Mesenchymal stem cell (in vitro differentiated cells and primary cell): ENCODE measurements at regions not wholly inside any gene's neighbourhood (a gene's known extent, or its start where the extent isn't known, plus 50 kb on each side); places are given as distances from the start of the nearest gene placed in this dataset.

Experiments used
- DNase-seq: peaks from one replicate; pipeline ENCODE4 v3.0.0-alpha.2; 2013
- H2AFZ ChIP-seq: one replicate; pipeline ENCODE4 v1.6.1; 2013; ENCODE audit warnings: low read depth, mild to moderate bottlenecking, control low read depth, inconsistent platforms, low read length, moderate library complexity
- H2AK5ac ChIP-seq: 2 replicates; pipeline ENCODE4 v1.6.1; 2013; ENCODE audit warnings: low read length, moderate library complexity, mild to moderate bottlenecking, inconsistent platforms; ENCODE audit not compliant: severe bottlenecking
- H2BK120ac ChIP-seq: one replicate; pipeline ENCODE4 v1.6.1; 2013; ENCODE audit warnings: low read depth, mild to moderate bottlenecking, inconsistent platforms, low read length, moderate library complexity
- H2BK12ac ChIP-seq, 2 experiments: one replicate each; pipeline ENCODE4 v1.6.1; 2013; ENCODE audit warnings: inconsistent platforms in 2 of 2, low read length in 2 of 2, mild to moderate bottlenecking in 2 of 2, moderate library complexity in 2 of 2, control low read depth in 1 of 2
- H2BK15ac ChIP-seq: one replicate; pipeline ENCODE4 v1.6.1; 2013; ENCODE audit warnings: mild to moderate bottlenecking, low read depth, inconsistent platforms; ENCODE audit not compliant: poor library complexity, severe bottlenecking
- H2BK5ac ChIP-seq: 2 replicates; pipeline ENCODE4 v1.6.1; 2013; ENCODE audit warnings: low read depth, mild to moderate bottlenecking, low read length, control low read depth, inconsistent platforms; ENCODE audit not compliant: poor library complexity, severe bottlenecking
- H3K14ac ChIP-seq, 2 experiments: one replicate each; pipeline ENCODE4 v1.6.1; 2013; ENCODE audit warnings: inconsistent platforms in 2 of 2, low read length in 2 of 2, control low read depth in 1 of 2, mild to moderate bottlenecking in 1 of 2, moderate library complexity in 1 of 2
- H3K18ac ChIP-seq, 2 experiments: one replicate each; pipeline ENCODE4 v1.6.1; 2013; ENCODE audit warnings: inconsistent platforms in 2 of 2, low read length in 2 of 2, control low read depth in 1 of 2, low read depth in 1 of 2, mild to moderate bottlenecking in 1 of 2
- H3K23ac ChIP-seq, 2 experiments: one replicate each; pipeline ENCODE4 v1.6.1; 2013; ENCODE audit warnings: inconsistent platforms in 2 of 2, low read length in 2 of 2, mild to moderate bottlenecking in 2 of 2, moderate library complexity in 2 of 2, control low read depth in 1 of 2
- H3K27ac ChIP-seq: 2 replicates; pipeline ENCODE4 v1.5.1; 2013; ENCODE audit warnings: mild to moderate bottlenecking, moderate library complexity, low read length, control low read depth, inconsistent platforms; ENCODE audit not compliant: poor library complexity, severe bottlenecking
- H3K27me3 ChIP-seq, 2 experiments: 2 replicates each; pipeline versions ENCODE4 v1.6.1 to v1.7.0; 2013; ENCODE audit warnings: low read length in 2 of 2, mild to moderate bottlenecking in 2 of 2, moderate library complexity in 2 of 2, control low read depth in 1 of 2, inconsistent platforms in 1 of 2; ENCODE audit not compliant: control insufficient read depth in 1 of 2, insufficient read depth in 1 of 2
- H3K36me3 ChIP-seq, 2 experiments: 2 replicates each; pipeline versions ENCODE4 v1.6.1 to v1.7.0; 2013; ENCODE audit warnings: low read length in 2 of 2, control low read depth in 1 of 2, inconsistent platforms in 1 of 2, low read depth in 1 of 2, mild to moderate bottlenecking in 1 of 2; ENCODE audit not compliant: insufficient read depth in 2 of 2, control insufficient read depth in 1 of 2
- H3K4ac ChIP-seq, 2 experiments: one replicate each; pipeline ENCODE4 v1.6.1; 2013; ENCODE audit warnings: inconsistent platforms in 2 of 2, low read length in 2 of 2, mild to moderate bottlenecking in 2 of 2, moderate library complexity in 2 of 2, control low read depth in 1 of 2, low read depth in 1 of 2
- H3K4me1 ChIP-seq: 2 replicates; pipeline ENCODE4 v1.6.1; 2013; ENCODE audit warnings: low read depth, low read length, control low read depth; ENCODE audit not compliant: control insufficient read depth, insufficient read depth
- H3K4me2 ChIP-seq: 2 replicates; pipeline ENCODE4 v1.6.1; 2013; ENCODE audit warnings: low read length, mild to moderate bottlenecking, inconsistent platforms; ENCODE audit not compliant: poor library complexity, severe bottlenecking
- H3K4me3 ChIP-seq, 2 experiments: 2 replicates each; pipeline versions ENCODE4 v1.5.1 to v1.7.0; 2013; ENCODE audit warnings: low read length in 2 of 2, mild to moderate bottlenecking in 2 of 2, control low read depth in 1 of 2, low read depth in 1 of 2; ENCODE audit not compliant: insufficient read depth in 1 of 2
- H3K79me1 ChIP-seq: replicated peaks from 2 replicates; pipeline ENCODE4 v1.6.1; 2013; ENCODE audit warnings: mild to moderate bottlenecking, control low read depth, low read length, inconsistent platforms; ENCODE audit not compliant: poor library complexity, severe bottlenecking
- H3K9ac ChIP-seq: 2 replicates; pipeline ENCODE4 v1.7.0; 2013; ENCODE audit warnings: mild to moderate bottlenecking, low read length, moderate library complexity
- H3K9me3 ChIP-seq: 2 replicates; pipeline ENCODE4 v1.7.0; 2013; ENCODE audit warnings: mild to moderate bottlenecking, low read length; ENCODE audit not compliant: control insufficient read depth
- H4K8ac ChIP-seq: one replicate; pipeline ENCODE4 v1.6.1; 2013; ENCODE audit warnings: inconsistent platforms, mild to moderate bottlenecking, low read length, moderate library complexity
- H4K91ac ChIP-seq: one replicate; pipeline ENCODE4 v1.6.1; 2013; ENCODE audit warnings: mild to moderate bottlenecking, low read length, inconsistent platforms
- WGBS: methylation state at CpG from one replicate; pipeline ENCODE4 v1.1.7; 2013; ENCODE audit warnings: mixed read lengths; 5-methylcytosine and 5-hydroxymethylcytosine counted together

DNA sequence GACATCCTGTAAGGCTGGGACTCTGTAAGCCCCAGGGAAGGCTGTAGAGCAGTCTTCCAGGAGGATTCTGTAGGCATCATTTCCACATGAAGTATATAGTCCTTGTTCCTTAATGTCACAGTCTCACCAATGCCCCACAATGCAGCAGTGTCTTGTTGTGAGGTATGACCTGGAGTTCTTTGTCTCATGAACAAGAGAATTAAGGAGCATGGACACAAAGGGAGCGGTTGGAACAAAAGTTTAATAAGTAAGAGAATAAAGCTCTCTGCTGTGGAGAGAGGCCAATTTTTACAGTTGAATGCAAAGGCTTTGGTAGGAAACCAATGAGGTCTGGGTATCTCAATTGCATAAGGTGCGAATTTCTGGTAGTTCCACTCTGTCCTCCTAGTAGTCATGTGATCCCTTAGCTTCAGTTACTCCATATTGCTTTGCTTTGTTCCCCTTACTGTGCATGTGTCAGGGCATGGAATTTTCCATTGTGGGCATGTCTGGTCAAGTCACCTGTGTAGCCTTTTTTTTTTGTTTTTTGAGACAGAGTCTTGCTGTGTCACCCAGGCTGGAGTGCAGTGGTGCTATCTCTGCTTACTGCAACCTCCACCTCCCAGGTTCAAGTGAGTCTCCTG lies 124.3 kb upstream of the TMTC4 start:
- Histone ChIP-seq H4K8ac (no peak overlapping the region), H3K18ac (no peak overlapping the region), H3K4me2 (no peak overlapping the region), H2BK15ac (no peak overlapping the region), H3K9ac (no peak overlapping the region), H2AK5ac (no peak overlapping the region), H3K27me3 (peaks cover 0 to 10% of the 10 kb centered on the region in 2 experiments), H3K9me3 (peaks cover 10% of the 10 kb centered on the region), H3K14ac (no peak overlapping the region), H3K27ac (no peak overlapping the region), H3K79me1 (no peaks in the 10 kb centered on the region), H3K36me3 (no peaks in the 10 kb centered on the region), H4K91ac (no peak overlapping the region), H2BK5ac (no peak overlapping the region), H3K4ac (no peak overlapping the region), H2BK120ac (no peak overlapping the region), H2BK12ac (no peak overlapping the region), H3K4me1 (no peaks in the 10 kb centered on the region), H2AFZ (no peak overlapping the region), H3K4me3 (no peak overlapping the region), H3K23ac (no peak overlapping the region)
- no peak for DNase-seq
- 91% methylated on average over 2 of the region's 2 CpGs for WGBS

DNA sequence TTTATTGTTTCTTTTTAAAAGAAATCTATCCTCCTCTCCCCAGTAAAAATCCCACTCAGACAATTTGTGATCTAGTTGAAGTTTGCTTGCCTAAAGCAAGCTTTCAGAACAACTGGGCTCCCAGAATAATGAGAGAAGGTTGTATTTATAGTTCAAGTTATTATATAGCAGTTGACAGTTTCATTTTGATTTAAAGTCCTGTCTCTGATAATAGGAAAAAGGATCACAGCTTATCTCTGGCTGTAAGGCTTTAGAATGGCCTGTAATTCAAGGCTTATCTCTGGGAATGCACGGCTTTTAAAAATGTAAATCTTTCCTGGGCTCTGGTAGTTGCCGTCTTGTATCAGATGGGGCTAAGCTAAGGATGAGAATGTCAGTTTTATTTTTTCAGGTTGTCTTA lies 123.3 kb upstream of the TMTC4 start:
- H3K18ac ChIP-seq: no peak overlapping the region
- H3K27ac ChIP-seq: no peak overlapping the region
- H2BK120ac ChIP-seq: no peak overlapping the region
- no peak overlapping the region for H3K4me3 ChIP-seq
- H2BK12ac ChIP-seq: no peak overlapping the region
- no peak overlapping the region for H3K4me2 ChIP-seq
- 0% methylated on average over 1 of the region's 2 CpGs for WGBS
- no peak overlapping the region for H3K4ac ChIP-seq
- no peaks in the 10 kb centered on the region for H3K4me1 ChIP-seq
- no peak overlapping the region for H2AFZ ChIP-seq
- no peak overlapping the region for H4K8ac ChIP-seq
- no peak overlapping the region for H3K23ac ChIP-seq
- no peaks in the 10 kb centered on the region for H3K36me3 ChIP-seq
- no peak overlapping the region for H3K9ac ChIP-seq
- H2BK15ac ChIP-seq: no peak overlapping the region
- no peak overlapping the region for H2BK5ac ChIP-seq
- no peak overlapping the region for H2AK5ac ChIP-seq
- H4K91ac ChIP-seq: no peak overlapping the region
- peaks cover 12% of the 10 kb centered on the region for H3K9me3 ChIP-seq
- no peak overlapping the region for H3K14ac ChIP-seq
- H3K27me3 ChIP-seq: peaks cover 0 to 10% of the 10 kb centered on the region in 2 experiments
- H3K79me1 ChIP-seq: no peaks in the 10 kb centered on the region
- DNase-seq: no peak

DNA sequence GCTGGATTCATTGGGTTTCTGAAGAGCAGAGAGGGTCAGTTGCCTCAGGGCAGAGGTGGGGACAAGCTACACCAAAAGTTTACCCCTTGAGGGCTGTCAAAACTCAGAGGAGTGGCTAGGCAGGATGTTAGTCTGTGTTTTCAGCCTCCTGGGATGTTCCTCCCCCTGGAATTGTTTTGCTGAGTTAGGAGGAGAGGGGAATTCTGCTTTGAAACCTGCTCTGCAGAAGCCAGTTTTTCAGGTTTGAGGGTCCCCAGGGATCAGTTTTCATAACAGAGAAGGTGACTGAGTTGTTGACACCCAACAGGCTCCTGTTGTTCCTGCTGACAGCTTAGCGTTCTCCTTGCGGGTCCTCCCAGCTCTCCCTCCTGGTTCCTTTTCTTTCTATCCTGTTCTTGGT lies 121.9 kb upstream of the TMTC4 start:
- no peak overlapping the region for H4K8ac ChIP-seq
- H3K14ac ChIP-seq: no peak overlapping the region
- H3K27ac ChIP-seq: no peak overlapping the region
- no peak overlapping the region for H4K91ac ChIP-seq
- no peaks in the 10 kb centered on the region for H3K36me3 ChIP-seq
- no peak overlapping the region for H3K4me2 ChIP-seq
- no peak overlapping the region for H3K4ac ChIP-seq
- H3K9ac ChIP-seq: no peak overlapping the region
- H3K79me1 ChIP-seq: no peaks in the 10 kb centered on the region
- 100% methylated on average over 2 of the region's 2 CpGs for WGBS
- H3K9me3 ChIP-seq: peaks cover 12% of the 10 kb centered on the region
- H3K18ac ChIP-seq: no peak overlapping the region
- no peak overlapping the region for H2AFZ ChIP-seq
- no peaks in the 10 kb centered on the region for H3K4me1 ChIP-seq
- no peak overlapping the region for H2BK120ac ChIP-seq
- H2BK15ac ChIP-seq: no peak overlapping the region
- H3K23ac ChIP-seq: no peak overlapping the region
- H2BK5ac ChIP-seq: no peak overlapping the region
- no peak for DNase-seq
- no peak overlapping the region for H2AK5ac ChIP-seq
- H3K27me3 ChIP-seq: peaks cover 0 to 7% of the 10 kb centered on the region in 2 experiments
- H3K4me3 ChIP-seq: no peak overlapping the region
- no peak overlapping the region for H2BK12ac ChIP-seq

DNA sequence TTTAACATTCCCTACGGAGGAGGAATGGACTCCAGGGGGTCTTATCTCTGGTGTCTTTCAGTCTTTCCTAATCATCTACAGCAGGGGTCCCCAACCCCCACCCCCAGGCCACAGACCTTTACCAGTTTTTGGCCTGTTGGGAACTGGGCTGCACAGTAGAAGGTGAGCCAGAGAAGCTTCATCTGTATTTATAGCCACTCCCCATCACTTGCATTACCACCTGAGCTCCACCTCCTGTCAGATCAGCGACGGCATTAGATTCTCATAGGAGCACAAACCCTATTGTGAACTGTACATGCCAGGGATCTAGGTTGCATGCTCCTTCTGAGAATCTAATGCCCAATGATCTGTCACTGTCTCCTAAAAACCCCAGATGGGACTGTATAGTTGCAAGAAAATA lies 120.0 kb upstream of the TMTC4 start:
- Histone ChIP-seq H2AK5ac (no peak overlapping the region), H4K8ac (no peak overlapping the region), H2BK120ac (no peak overlapping the region), H2BK5ac (no peak overlapping the region), H3K18ac (no peak overlapping the region), H3K36me3 (no peaks in the 10 kb centered on the region), H3K14ac (no peak overlapping the region), H3K23ac (no peak overlapping the region), H3K4me3 (no peak overlapping the region), H3K4me2 (no peak overlapping the region), H3K4me1 (no peaks in the 10 kb centered on the region), H3K4ac (no peak overlapping the region), H2BK12ac (no peak overlapping the region), H3K9ac (no peak overlapping the region), H3K79me1 (no peaks in the 10 kb centered on the region), H3K9me3 (peaks cover 12% of the 10 kb centered on the region), H2AFZ (no peak overlapping the region), H2BK15ac (no peak overlapping the region), H3K27me3 (no peaks in the 10 kb centered on the region), H3K27ac (no peak overlapping the region), H4K91ac (no peak overlapping the region)
- 95% methylated on average over 3 of the region's 3 CpGs for WGBS
- no peak for DNase-seq
